AG09309 (cell line): ENCODE measurements at regions not wholly inside any gene's neighbourhood (a gene's known extent, or its start where the extent isn't known, plus 50 kb on each side); places are given as distances from the start of the nearest gene placed in this dataset.

Experiments used
- DNase-seq: peaks from one replicate; pipeline ENCODE4 v3.0.0-alpha.2; 2010; ENCODE audit warnings: low read depth
- H3K4me3 ChIP-seq: 2 replicates; pipeline ENCODE4 v1.5.1; 2011; ENCODE audit warnings: mild to moderate bottlenecking, low read depth, low read length, moderate library complexity; ENCODE audit not compliant: control insufficient read depth
- TF ChIP-seq, protein P1 (sequence below): IDR thresholded peaks from 2 replicates; pipeline ENCODE4 v1.5.1; 2011; ENCODE audit warnings: mild to moderate bottlenecking, low read depth, low read length, inconsistent platforms; ENCODE audit not compliant: insufficient read depth, control insufficient read depth; ENCODE audit errors: missing control alignments

DNA sequence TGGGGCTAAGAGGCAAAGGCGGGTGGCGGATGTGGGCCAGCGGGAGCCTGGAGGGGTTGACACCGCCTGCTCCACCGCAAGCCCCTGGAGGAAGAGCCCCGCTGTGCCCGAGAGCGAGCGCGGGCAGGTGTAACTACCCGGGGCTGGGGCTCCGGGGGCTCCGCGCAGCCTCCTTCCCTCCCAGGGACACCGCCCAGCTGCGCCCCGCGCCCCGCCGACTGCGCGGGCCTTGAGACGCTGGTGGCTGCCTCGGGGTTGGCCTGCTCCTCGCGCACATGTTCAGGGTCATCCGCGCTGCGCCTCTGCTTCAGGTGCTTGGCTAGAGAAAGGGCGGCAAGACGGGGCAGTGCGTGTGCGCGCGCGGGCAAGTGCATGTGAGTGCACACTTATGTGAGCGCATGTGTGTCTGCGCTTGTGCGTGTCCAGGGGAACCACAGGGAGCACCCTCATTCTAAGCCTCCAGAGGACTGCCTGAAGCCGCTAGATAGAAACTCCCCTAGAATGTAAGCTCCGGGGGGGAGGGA lies 197.5 kb upstream of the TMEM45B start:
- no peak overlapping the region for H3K4me3 ChIP-seq
- TF ChIP-seq, protein P1, sequence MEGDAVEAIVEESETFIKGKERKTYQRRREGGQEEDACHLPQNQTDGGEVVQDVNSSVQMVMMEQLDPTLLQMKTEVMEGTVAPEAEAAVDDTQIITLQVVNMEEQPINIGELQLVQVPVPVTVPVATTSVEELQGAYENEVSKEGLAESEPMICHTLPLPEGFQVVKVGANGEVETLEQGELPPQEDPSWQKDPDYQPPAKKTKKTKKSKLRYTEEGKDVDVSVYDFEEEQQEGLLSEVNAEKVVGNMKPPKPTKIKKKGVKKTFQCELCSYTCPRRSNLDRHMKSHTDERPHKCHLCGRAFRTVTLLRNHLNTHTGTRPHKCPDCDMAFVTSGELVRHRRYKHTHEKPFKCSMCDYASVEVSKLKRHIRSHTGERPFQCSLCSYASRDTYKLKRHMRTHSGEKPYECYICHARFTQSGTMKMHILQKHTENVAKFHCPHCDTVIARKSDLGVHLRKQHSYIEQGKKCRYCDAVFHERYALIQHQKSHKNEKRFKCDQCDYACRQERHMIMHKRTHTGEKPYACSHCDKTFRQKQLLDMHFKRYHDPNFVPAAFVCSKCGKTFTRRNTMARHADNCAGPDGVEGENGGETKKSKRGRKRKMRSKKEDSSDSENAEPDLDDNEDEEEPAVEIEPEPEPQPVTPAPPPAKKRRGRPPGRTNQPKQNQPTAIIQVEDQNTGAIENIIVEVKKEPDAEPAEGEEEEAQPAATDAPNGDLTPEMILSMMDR: no peak
- no peak for DNase-seq

DNA sequence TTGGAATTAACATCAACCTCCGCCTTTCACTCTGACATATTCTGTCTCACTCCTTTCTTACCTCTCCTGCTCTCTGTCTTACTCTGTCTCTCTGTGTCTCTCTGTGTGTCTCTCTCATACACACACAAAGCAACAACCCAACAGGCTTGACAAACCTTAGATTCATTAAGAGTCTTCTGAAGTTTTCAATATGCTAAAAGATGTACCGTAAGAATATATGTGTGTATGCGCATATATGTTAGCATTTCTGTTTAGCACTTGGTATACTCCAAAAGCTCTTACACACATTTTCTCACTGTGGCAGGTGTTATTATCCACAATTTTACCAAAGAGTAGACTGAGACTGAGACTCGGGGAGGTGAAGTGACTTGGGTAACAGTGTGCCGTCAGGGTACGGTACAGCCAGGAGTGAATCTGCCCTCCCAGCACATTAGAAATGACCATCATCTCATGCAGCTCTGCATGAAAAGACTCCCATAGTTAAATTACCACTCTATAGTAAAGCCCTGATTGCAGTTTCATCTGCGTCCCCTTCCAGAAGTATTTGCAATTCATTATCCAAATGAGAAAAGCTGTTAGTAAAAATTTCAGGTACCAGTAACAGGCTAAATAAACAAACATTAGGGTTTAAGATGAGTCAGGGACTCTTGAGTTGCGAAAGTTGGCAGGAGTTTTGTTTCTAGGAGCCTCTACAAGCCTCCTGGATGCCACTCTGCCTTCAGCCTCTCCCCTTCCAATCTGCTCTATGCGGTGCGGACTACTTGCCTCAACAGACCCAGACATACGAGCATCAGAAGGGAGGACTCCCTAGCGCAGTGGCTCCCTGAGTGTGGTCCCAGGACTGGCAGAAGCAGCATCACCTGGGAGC lies 195.2 kb upstream of the TMEM45B start:
- no peak overlapping the region for H3K4me3 ChIP-seq
- DNase-seq: no peak
- TF ChIP-seq, protein P1: no peak

DNA sequence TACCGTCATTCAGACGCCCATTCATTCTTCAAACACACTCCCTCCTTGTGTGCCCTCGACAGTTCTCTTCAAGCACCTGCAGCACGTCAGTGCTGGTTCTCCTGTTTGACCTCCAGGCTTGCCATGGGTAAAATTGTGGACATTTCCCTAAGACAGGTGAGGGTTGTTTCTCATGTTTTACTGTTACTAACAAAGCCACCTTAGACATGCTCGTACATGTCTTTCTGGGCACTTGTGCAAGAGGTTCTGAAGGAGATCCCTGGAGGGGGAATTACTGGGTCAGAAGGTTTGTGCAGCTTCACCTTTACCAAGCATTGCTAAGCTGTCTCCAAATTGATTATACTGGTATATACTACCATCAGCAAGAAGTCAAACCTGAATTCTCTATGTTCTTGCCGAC lies 189.7 kb upstream of the TMEM45B start:
- TF ChIP-seq, protein P1: no peak
- no peak overlapping the region for H3K4me3 ChIP-seq
- DNase-seq: no peak

DNA sequence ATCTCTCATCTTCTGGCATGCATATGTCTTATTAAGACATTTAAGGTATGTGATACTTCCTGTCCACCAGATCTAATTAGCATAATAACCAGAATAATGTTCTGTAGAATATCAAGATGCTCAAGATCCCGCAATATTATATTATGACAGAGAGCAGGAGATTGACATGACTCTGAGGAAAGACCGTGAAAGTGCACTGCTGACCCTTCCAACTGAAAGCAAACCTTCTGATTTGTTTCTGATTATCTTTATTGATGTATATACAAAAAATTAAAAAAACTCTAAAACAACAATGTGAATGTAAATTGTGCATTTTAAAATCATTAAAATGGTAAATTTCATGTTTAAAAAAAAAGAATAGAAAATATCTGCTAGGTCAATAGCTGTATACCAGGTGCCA lies 184.4 kb upstream of the TMEM45B start:
- TF ChIP-seq, protein P1: no peak
- no peak overlapping the region for H3K4me3 ChIP-seq
- no peak for DNase-seq

DNA sequence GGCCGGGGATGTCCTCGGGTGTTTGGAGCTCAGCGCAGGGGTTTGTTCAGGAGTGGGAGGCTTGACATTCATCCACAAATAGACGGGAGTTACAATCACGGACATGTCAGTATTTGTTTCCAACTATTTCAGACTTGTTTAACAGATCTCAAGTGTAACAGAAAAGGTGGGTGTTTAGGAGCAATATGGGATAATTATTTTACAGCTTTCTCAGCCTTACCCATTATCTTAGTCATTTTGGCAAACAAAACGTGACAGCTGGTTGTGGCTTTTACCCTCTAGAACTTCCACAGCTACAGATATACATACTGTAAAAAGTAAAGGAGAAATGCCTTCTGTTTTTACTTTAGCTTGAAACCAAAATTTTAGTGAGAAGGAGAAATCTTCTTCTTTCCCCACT lies 178.7 kb upstream of the TMEM45B start:
- no peak overlapping the region for H3K4me3 ChIP-seq
- no peak for DNase-seq
- TF ChIP-seq, protein P1: no peak

DNA sequence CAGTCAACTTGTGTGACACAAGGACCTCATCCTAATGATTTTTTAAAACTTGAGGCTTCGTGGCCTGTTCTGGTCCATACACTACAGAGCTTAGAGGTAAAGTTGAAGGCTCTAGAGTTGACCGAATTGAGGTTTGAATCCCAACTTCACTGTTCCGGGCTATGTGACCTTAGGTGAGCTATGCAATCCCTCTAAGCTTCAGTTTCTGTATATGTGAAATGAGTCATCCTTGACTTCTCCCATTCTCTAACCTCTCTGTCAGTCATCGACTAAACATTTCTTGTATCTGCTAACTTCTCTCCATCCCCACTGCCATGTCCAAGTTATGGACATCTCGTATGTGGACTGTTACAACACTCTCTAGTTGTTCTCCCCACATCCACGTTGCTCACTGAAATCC lies 178.2 kb upstream of the TMEM45B start:
- no peak overlapping the region for H3K4me3 ChIP-seq
- TF ChIP-seq, protein P1: no peak
- DNase-seq: no peak
